IMR-90 (cell line): ENCODE measurements at regions not wholly inside any gene's neighbourhood (a gene's known extent, or its start where the extent isn't known, plus 50 kb on each side); places are given as distances from the start of the nearest gene placed in this dataset.

Source experiments
- BHLHE40 ChIP-seq: fragments of 150-350 bp; IDR thresholded peaks from 2 replicates; pipeline ENCODE4 v1.6.1; 2016; ENCODE audit warnings: mild to moderate bottlenecking, low read depth, low read length
- ELK1 ChIP-seq: fragments of 150-350 bp; IDR thresholded peaks from 2 replicates; pipeline ENCODE4 v1.6.1; 2016; ENCODE audit warnings: low read depth, mild to moderate bottlenecking, low read length, moderate library complexity, borderline replicate concordance
- MAFK ChIP-seq: IDR thresholded peaks from 2 replicates; pipeline ENCODE4 v1.6.1; 2012; ENCODE audit warnings: low read depth, low read length, improper control_type of control experiment
- MAZ ChIP-seq: IDR thresholded peaks from 2 replicates; pipeline ENCODE4 v1.6.1; 2012; ENCODE audit warnings: low read depth, mild to moderate bottlenecking, low read length, improper control_type of control experiment, moderate library complexity, borderline replicate concordance
- NFE2L2 ChIP-seq: fragments of 150-350 bp; IDR thresholded peaks from 2 replicates; pipeline ENCODE4 v1.6.1; 2016; ENCODE audit warnings: low read depth, mild to moderate bottlenecking, low read length
- POLR2A ChIP-seq: IDR thresholded peaks from 2 replicates; pipeline ENCODE4 v1.6.1; 2012; ENCODE audit warnings: mild to moderate bottlenecking, low read depth, low read length
- TF ChIP-seq, protein P1 (sequence below): conservative IDR thresholded peaks from 2 replicates; pipeline ENCODE4 v1.5.1; 2012; ENCODE audit warnings: mild to moderate bottlenecking, low read depth, low read length, improper control_type of control experiment

GRCh38 chr16:86143666-86144065 lies 244.7 kb downstream of the IRF8 start:
- TF ChIP-seq NFE2L2 (no peak), POLR2A (no peak), MAZ (no peak), MAFK (no peak), BHLHE40 (no peak), ELK1 (no peak)
- TF ChIP-seq, protein P1, sequence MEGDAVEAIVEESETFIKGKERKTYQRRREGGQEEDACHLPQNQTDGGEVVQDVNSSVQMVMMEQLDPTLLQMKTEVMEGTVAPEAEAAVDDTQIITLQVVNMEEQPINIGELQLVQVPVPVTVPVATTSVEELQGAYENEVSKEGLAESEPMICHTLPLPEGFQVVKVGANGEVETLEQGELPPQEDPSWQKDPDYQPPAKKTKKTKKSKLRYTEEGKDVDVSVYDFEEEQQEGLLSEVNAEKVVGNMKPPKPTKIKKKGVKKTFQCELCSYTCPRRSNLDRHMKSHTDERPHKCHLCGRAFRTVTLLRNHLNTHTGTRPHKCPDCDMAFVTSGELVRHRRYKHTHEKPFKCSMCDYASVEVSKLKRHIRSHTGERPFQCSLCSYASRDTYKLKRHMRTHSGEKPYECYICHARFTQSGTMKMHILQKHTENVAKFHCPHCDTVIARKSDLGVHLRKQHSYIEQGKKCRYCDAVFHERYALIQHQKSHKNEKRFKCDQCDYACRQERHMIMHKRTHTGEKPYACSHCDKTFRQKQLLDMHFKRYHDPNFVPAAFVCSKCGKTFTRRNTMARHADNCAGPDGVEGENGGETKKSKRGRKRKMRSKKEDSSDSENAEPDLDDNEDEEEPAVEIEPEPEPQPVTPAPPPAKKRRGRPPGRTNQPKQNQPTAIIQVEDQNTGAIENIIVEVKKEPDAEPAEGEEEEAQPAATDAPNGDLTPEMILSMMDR, result no peak
